ENCODE measurements at regions not wholly inside any gene's neighbourhood (a gene's known extent, or its start where the extent isn't known, plus 50 kb on each side); places are given as distances from the start of the nearest gene placed in this dataset.

DNA sequence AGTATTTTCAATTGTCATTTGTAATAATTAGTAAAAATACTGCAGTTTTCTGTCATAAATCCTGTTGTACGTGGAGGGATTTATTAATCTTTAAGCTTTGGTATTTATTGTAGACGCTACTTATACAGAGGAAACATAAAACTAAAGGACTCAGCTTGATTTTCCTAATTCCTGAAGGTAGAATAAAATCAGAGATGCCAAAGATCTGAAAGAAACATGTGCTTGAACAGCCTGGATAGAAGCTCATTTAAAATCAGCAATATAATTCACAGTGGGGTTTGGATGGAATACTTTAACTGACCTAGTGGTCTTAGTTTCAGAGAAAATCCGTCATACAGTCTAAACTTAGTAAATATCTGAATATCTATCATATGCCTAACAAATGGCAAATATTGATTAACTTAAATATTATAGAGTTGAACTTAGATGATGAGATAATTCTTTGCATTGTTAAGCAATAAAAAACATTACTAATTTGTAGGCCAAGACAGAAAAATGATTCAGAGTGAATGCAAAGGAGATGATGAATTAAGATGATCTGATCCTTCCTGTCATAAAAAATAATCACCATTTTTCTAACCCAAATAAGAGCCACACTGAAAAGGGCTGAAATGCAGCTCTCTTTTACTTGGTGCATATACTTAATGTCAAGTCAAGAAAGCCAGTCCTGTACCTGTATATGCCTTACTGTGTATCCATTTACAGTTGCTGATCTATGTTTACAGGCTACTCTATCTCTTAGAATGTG is 397.1 kb upstream of the DCN start:
- Histone ChIP-seq H3K27ac (no peak overlapping the region), H3K9me3 (replicated peaks) (no peaks in the 10 kb centered on the region), H3K27me3 (replicated peaks) (no peaks in the 10 kb centered on the region), H3K36me3 (no peaks in the 10 kb centered on the region), H3K4me3 (no peak overlapping the region), H3K4me1 (replicated peaks) (no peaks in the 10 kb centered on the region)
- no peak for DNase-seq (ENCODE audit: low read depth in 1 of 2, low spot score in 2 of 2)

GRCh38 chr12:91577586-91578539 is 395.2 kb upstream of the DCN start:
- no peak overlapping the region for H3K4me3 ChIP-seq
- no peaks in the 10 kb centered on the region for H3K27me3 ChIP-seq (replicated peaks)
- peak in 1 of 2 experiments; percentile 4 for DNase-seq (ENCODE audit: low read depth in 1 of 2, low spot score in 2 of 2)
- no peaks in the 10 kb centered on the region for H3K36me3 ChIP-seq
- no peak overlapping the region for H3K27ac ChIP-seq
- H3K4me1 ChIP-seq (replicated peaks), result no peaks in the 10 kb centered on the region
- no peaks in the 10 kb centered on the region for H3K9me3 ChIP-seq (replicated peaks)

DNA sequence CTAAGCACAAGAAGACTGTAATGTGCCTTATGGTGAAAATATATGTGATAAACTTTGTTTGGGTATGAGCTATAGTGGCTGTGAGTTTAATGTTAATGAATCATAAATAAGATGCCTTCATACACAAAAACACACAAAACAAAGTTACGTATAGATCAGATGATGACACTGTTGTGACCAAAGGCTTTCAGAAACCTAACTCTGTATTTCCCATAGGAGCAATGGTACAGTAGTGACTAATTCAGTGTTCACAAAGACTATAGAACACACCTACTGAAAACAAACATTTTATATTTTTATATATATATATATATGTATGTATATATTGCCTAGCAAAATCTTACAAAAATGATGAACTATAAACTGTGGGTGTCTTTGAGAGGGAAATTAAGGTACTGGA is 393.8 kb upstream of the DCN start:
- no peaks in the 10 kb centered on the region for H3K4me1 ChIP-seq (replicated peaks)
- H3K36me3 ChIP-seq, result no peaks in the 10 kb centered on the region
- no peak overlapping the region for H3K4me3 ChIP-seq
- no peaks in the 10 kb centered on the region for H3K9me3 ChIP-seq (replicated peaks)
- DNase-seq (ENCODE audit: low read depth in 1 of 2, low spot score in 2 of 2), result no peak
- H3K27me3 ChIP-seq (replicated peaks), result no peaks in the 10 kb centered on the region
- H3K27ac ChIP-seq, result no peak overlapping the region

DNA sequence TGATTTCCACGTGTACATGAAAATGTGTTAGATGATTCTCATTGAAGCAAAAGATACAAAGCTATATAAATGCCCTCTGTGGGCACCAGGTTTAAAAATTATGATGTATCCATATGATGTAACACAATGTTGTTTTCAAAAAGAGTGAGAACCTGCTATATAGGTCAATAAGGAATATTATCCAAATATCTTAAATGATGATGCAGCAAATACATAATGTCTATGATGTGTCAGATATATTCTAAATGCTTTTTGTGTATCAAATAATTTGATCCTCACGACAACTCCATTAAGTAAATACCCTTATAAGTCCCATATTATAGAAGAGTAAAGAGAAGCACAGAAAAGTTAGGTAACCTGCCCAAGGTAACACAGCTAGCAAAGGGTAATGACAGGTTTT is 393.0 kb upstream of the DCN start:
- no peaks in the 10 kb centered on the region for H3K4me1 ChIP-seq (replicated peaks)
- H3K36me3 ChIP-seq, result no peaks in the 10 kb centered on the region
- no peak overlapping the region for H3K27ac ChIP-seq
- H3K4me3 ChIP-seq, result no peak overlapping the region
- H3K27me3 ChIP-seq (replicated peaks), result no peaks in the 10 kb centered on the region
- no peak for DNase-seq (ENCODE audit: low read depth in 1 of 2, low spot score in 2 of 2)
- H3K9me3 ChIP-seq (replicated peaks), result no peaks in the 10 kb centered on the region

DNA sequence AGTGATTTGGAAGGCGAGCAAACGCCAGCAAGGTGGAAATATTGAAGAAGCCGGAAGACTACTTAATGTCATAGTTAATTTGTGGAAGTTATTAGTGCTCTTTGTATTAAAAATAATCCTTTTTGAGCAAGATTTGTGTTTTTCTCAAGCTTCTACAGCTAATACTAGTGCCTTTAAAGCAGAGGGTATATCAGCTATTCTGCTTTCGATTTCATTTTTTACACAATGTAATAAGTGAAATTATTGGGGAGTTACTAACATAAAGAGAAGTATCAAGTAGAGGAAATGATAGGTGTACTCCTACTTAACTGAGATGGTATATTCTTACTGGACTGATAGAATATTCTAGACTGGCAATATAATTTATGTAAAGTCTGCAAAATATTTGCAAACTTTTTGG is 392.4 kb upstream of the DCN start:
- Histone ChIP-seq H3K27me3 (replicated peaks) (no peaks in the 10 kb centered on the region), H3K4me3 (no peak overlapping the region), H3K9me3 (replicated peaks) (no peaks in the 10 kb centered on the region), H3K27ac (no peak overlapping the region), H3K4me1 (replicated peaks) (no peaks in the 10 kb centered on the region), H3K36me3 (no peaks in the 10 kb centered on the region)
- no peak for DNase-seq (ENCODE audit: low read depth in 1 of 2, low spot score in 2 of 2)

DNA sequence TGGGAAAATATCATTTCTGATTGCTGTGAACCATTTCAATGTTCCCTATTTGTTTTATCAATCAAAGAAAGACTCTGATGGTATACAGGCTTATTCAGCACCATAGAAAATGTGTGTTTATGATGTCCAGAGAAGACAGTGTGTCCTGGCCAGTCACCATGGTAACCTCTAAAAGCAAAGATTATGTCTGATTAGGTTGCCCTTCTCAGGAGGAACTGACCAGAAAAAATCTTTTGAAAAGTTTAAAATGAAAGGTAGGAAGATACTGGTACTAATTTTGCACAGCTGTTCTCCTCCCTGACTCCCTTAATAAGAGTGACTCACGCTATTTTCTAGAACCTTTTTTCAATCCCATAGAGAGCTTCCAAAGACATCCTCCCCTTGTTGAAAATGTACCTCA is 391.8 kb upstream of the DCN start:
- no peaks in the 10 kb centered on the region for H3K27me3 ChIP-seq (replicated peaks)
- no peaks in the 10 kb centered on the region for H3K36me3 ChIP-seq
- no peak overlapping the region for H3K4me3 ChIP-seq
- H3K27ac ChIP-seq, result no peak overlapping the region
- H3K4me1 ChIP-seq (replicated peaks), result no peaks in the 10 kb centered on the region
- no peak for DNase-seq (ENCODE audit: low read depth in 1 of 2, low spot score in 2 of 2)
- no peaks in the 10 kb centered on the region for H3K9me3 ChIP-seq (replicated peaks)

DNA sequence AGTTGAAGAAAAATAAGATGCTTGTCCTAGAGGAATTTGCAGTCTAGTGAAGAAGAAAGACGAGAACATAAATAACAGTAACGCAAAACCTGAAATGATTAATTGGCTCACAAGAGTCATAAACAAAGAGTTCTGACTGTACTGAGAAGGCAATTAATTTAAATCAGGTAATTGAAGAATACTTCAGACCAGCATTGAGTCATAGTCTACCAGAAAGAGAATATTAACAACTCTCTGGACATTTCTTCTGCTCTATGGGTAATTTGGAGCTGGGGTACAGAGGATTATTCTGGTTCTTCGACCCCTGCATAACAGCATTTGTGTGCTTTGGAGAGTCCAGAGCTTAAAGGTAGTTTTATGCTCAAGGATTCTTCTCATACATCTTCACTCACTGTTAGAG is 390.3 kb upstream of the DCN start:
- no peaks in the 10 kb centered on the region for H3K27me3 ChIP-seq (replicated peaks)
- no peak overlapping the region for H3K4me3 ChIP-seq
- no peaks in the 10 kb centered on the region for H3K9me3 ChIP-seq (replicated peaks)
- no peak overlapping the region for H3K27ac ChIP-seq
- no peak for DNase-seq (ENCODE audit: low read depth in 1 of 2, low spot score in 2 of 2)
- H3K36me3 ChIP-seq, result no peaks in the 10 kb centered on the region
- no peaks in the 10 kb centered on the region for H3K4me1 ChIP-seq (replicated peaks)

DNA sequence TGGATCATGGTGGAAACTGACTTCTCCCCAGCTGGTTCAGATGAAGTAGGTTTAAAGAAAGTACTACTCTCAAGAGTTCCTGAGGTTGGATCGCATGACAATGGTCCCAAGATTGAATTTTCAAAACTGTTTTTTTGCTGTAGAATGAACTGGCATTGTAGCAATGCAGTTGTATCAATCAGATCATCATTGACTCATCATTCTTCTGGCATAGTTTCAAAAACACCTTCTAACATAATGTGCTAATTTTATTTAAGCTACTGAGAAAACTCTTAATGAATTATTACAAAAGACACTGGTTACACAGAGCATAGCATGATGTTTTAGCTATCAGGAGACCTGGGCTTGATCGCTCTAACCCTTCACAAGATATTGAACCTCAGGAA is 384.5 kb upstream of the DCN start:
- Histone ChIP-seq H3K9me3 (replicated peaks) (no peaks in the 10 kb centered on the region), H3K4me3 (no peak overlapping the region), H3K4me1 (replicated peaks) (no peaks in the 10 kb centered on the region), H3K27me3 (replicated peaks) (no peaks in the 10 kb centered on the region), H3K27ac (no peak overlapping the region), H3K36me3 (no peaks in the 10 kb centered on the region)
- DNase-seq (ENCODE audit: low read depth in 1 of 2, low spot score in 2 of 2), result no peak

DNA sequence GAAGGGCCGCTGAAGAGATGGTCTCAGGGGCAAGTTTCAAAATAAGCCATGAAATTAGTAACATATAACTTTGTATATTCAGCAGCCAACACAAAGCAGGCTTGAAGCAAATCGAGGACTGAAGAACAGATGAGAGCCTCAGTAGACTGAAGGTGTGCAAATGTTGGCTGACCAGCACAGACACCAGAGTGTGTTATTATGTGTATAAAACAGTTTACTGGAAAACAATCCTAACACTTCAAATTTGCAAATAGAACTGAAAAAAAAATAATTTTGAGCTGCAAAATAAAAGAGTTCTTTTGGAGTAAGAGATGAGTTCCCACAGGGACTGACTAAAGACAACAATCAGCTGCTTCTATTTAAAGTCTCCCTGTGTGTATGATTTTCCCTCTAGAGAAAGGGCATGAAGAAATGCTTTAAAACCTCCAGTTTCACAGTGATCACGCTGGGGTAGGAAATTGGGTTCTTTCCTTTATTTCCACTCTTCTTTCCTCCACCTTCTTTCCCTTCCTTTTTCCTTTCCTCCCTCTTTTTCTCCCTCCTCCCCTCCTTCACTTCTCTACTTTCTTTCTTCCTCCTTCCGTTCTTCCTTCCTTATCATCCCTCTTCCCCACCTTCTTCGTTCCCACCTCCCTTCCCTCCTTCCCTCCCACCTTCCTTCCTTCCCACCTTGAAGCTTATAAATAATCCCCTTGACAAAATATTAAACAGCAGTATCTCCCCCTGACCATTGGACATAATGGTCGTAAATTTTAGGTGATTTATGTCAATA is 383.9 kb upstream of the DCN start:
- H3K27ac ChIP-seq, result no peak overlapping the region
- no peaks in the 10 kb centered on the region for H3K36me3 ChIP-seq
- no peaks in the 10 kb centered on the region for H3K4me1 ChIP-seq (replicated peaks)
- DNase-seq (ENCODE audit: low read depth in 1 of 2, low spot score in 2 of 2), result no peak
- no peak overlapping the region for H3K4me3 ChIP-seq
- no peaks in the 10 kb centered on the region for H3K9me3 ChIP-seq (replicated peaks)
- H3K27me3 ChIP-seq (replicated peaks), result no peaks in the 10 kb centered on the region

GRCh38 chr12:91565846-91566245 is 383.2 kb upstream of the DCN start:
- no peak for DNase-seq (ENCODE audit: low read depth in 1 of 2, low spot score in 2 of 2)
- no peaks in the 10 kb centered on the region for H3K27me3 ChIP-seq (replicated peaks)
- H3K27ac ChIP-seq, result no peak overlapping the region
- no peaks in the 10 kb centered on the region for H3K4me1 ChIP-seq (replicated peaks)
- H3K36me3 ChIP-seq, result no peaks in the 10 kb centered on the region
- H3K4me3 ChIP-seq, result no peak overlapping the region
- H3K9me3 ChIP-seq (replicated peaks), result no peaks in the 10 kb centered on the region

DNA sequence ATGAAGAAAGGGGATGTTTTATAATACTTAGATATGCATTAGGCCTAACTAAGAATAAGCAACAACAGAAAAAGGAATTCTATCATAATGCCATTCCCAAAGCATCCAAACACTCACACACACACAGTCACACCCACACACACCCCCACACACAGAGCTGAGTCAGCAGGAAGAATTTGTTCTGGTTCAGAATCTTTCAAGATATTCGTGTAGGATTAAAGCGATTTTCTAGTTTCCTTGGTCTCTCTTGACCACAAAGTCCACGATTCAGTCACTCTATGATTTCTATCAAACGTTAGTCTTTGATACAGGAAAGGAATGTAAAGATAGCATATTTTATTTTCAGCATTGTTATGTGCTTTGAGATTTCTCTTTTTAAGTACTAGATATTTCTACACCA is 382.6 kb upstream of the DCN start:
- H3K36me3 ChIP-seq, result no peaks in the 10 kb centered on the region
- no peaks in the 10 kb centered on the region for H3K4me1 ChIP-seq (replicated peaks)
- DNase-seq (ENCODE audit: low read depth in 1 of 2, low spot score in 2 of 2), result no peak
- no peaks in the 10 kb centered on the region for H3K27me3 ChIP-seq (replicated peaks)
- no peak overlapping the region for H3K27ac ChIP-seq
- no peaks in the 10 kb centered on the region for H3K9me3 ChIP-seq (replicated peaks)
- no peak overlapping the region for H3K4me3 ChIP-seq

DNA sequence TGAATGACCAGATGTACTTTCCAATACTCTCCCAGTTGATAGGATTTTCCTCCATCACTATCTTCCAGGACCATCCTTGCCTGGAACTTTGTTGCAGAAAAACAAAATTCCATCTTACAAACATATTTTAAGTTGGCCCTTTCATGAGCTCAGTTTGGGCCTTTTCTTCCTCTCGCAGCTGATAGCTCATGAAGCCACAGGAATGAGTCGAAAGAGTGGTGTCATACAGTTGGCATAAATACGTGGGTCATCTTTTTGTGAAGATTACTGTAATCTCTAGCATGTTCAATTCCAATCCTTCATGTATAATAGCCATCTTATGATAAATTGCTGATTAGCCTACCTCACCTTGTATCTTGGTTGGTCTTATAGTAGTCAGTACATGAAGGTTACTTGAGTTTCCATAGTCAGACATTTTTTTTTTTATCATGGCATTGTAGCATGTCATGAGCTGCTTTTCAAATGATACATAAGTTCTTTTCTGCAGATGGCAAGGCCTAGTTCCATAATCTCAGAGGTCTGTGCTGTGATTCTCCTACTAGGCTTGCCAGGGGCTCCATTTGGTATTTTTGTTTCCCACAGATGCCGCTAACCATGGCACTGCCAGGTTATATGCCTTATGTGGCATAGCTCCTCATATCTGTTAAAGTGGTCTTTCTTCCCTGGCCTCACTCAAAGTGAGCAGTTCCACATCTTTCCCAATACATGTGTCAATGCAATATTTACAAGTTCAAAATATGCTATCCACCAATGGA is 380.6 kb upstream of the DCN start:
- DNase-seq (ENCODE audit: low read depth in 1 of 2, low spot score in 2 of 2), result no peak
- Histone ChIP-seq H3K9me3 (replicated peaks) (no peaks in the 10 kb centered on the region), H3K4me1 (replicated peaks) (no peaks in the 10 kb centered on the region), H3K4me3 (no peak overlapping the region), H3K27ac (no peak overlapping the region), H3K27me3 (replicated peaks) (no peaks in the 10 kb centered on the region), H3K36me3 (no peaks in the 10 kb centered on the region)

- Histone ChIP-seq H3K4me3 (no peak overlapping the region), H3K27me3 (replicated peaks) (no peaks in the 10 kb centered on the region), H3K36me3 (no peaks in the 10 kb centered on the region), H3K27ac (no peak overlapping the region), H3K9me3 (replicated peaks) (no peaks in the 10 kb centered on the region), H3K4me1 (replicated peaks) (no peaks in the 10 kb centered on the region)
- no peak for DNase-seq (ENCODE audit: low read depth in 1 of 2, low spot score in 2 of 2)
These were observed 379.9 kb upstream of the DCN start for GRCh38 chr12:91562476-91562875.

Measured in SJSA1 (cell line).